LNCAP (cell line): ENCODE measurements at regions not wholly inside any gene's neighbourhood (a gene's known extent, or its start where the extent isn't known, plus 50 kb on each side); places are given as distances from the start of the nearest gene placed in this dataset.

Experiments
- CTCF ChIP-seq: fragments of 450-650 bp; IDR thresholded peaks from 2 replicates; pipeline ENCODE4 v1.5.1; 2017; ENCODE audit warnings: mild to moderate bottlenecking

- TF ChIP-seq CTCF = no peak
Observed at GRCh38 chr2:122758967-122759366, 1003.5 kb downstream of the TSN start.

GRCh38 chr2:122764014-122764413, 1008.6 kb downstream of the TSN start:
- TF ChIP-seq CTCF = no peak

- TF ChIP-seq CTCF = no peak
Observed at GRCh38 chr2:122780251-122780650, 1024.8 kb downstream of the TSN start.

GRCh38 chr2:122794100-122794499, 1038.6 kb downstream of the TSN start:
- TF ChIP-seq CTCF = no peak

- no peak for TF ChIP-seq CTCF
Observed at GRCh38 chr2:122795763-122796162, 1040.3 kb downstream of the TSN start.

GRCh38 chr2:122799391-122799790, 1043.9 kb downstream of the TSN start:
- TF ChIP-seq CTCF = no peak

- no peak for TF ChIP-seq CTCF
Observed at GRCh38 chr2:122800781-122801180, 1045.3 kb downstream of the TSN start.

- no peak for TF ChIP-seq CTCF
Observed at GRCh38 chr2:122804494-122804893, 1049.0 kb downstream of the TSN start.
